ENCODE measurements at regions not wholly inside any gene's neighbourhood (a gene's known extent, or its start where the extent isn't known, plus 50 kb on each side); places are given as distances from the start of the nearest gene placed in this dataset.
"Not testable (repeated sequence)": the region's sequence is repeated elsewhere in the genome, so short reads cannot be mapped to it uniquely, and the experiment has no call there.

- TF ChIP-seq, protein P1, sequence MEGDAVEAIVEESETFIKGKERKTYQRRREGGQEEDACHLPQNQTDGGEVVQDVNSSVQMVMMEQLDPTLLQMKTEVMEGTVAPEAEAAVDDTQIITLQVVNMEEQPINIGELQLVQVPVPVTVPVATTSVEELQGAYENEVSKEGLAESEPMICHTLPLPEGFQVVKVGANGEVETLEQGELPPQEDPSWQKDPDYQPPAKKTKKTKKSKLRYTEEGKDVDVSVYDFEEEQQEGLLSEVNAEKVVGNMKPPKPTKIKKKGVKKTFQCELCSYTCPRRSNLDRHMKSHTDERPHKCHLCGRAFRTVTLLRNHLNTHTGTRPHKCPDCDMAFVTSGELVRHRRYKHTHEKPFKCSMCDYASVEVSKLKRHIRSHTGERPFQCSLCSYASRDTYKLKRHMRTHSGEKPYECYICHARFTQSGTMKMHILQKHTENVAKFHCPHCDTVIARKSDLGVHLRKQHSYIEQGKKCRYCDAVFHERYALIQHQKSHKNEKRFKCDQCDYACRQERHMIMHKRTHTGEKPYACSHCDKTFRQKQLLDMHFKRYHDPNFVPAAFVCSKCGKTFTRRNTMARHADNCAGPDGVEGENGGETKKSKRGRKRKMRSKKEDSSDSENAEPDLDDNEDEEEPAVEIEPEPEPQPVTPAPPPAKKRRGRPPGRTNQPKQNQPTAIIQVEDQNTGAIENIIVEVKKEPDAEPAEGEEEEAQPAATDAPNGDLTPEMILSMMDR (IDR thresholded peaks at IDR 0.05), result not testable (repeated sequence)
- TF ChIP-seq POLR2AphosphoS5 (IDR thresholded peaks at IDR 0.05), result not testable (repeated sequence)
Observed at GRCh38 chr13:90341348-90341747, 1006.1 kb upstream of the MIR17HG start.

All from gastroesophageal sphincter (tissue), 3 donors.